SU-DHL-6 (cell line): ENCODE measurements at regions not wholly inside any gene's neighbourhood (a gene's known extent, or its start where the extent isn't known, plus 50 kb on each side); places are given as distances from the start of the nearest gene placed in this dataset.
A peak's percentile ranks its signal among the peaks of the same experiment; 100 is the strongest.

Experiments used
- H2AFZ ChIP-seq: fragments of 200-600 bp; sonication (generic); 2 replicates; pipeline ENCODE4 v1.6.1; 2014; ENCODE audit warnings: low read depth, mild to moderate bottlenecking, moderate library complexity, mixed read lengths, antibody characterized with exemption, low read length; ENCODE audit not compliant: severe bottlenecking
- H3F3A ChIP-seq: fragments of 200-600 bp; shearing (Covaris generic); 2 replicates; pipeline ENCODE4 v1.6.0; 2016; ENCODE audit warnings: antibody characterized with exemption, mild to moderate bottlenecking; ENCODE audit not compliant: insufficient read depth
- H3K27ac ChIP-seq: fragments of 200-600 bp; sonication (generic); 2 replicates; pipeline ENCODE4 v1.5.1; 2016; ENCODE audit warnings: low read depth, mild to moderate bottlenecking, low read length, moderate library complexity, mixed read lengths
- H3K27me3 ChIP-seq: fragments of 200-600 bp; sonication (generic), shearing (Covaris generic); 2 replicates; pipeline ENCODE4 v1.6.0; 2014; ENCODE audit warnings: mild to moderate bottlenecking, low read length
- H3K36me3 ChIP-seq: fragments of 200-600 bp; sonication (generic); 2 replicates; pipeline ENCODE4 v1.6.1; 2014; ENCODE audit warnings: mild to moderate bottlenecking, low read length, mixed read lengths
- H3K4me2 ChIP-seq: fragments of 300-600, 200-600 bp; shearing (Covaris generic), sonication (generic); 2 replicates; pipeline ENCODE4 v1.6.0; 2014; ENCODE audit warnings: low read length, low read depth, mild to moderate bottlenecking; ENCODE audit not compliant: poor library complexity, severe bottlenecking
- H3K4me3 ChIP-seq: fragments of 200-600 bp; sonication (generic); 2 replicates; pipeline ENCODE4 v1.5.1; 2014; ENCODE audit warnings: antibody characterized with exemption, low read length, mild to moderate bottlenecking, mixed read lengths; ENCODE audit not compliant: insufficient read depth, poor library complexity, severe bottlenecking
- H3K79me2 ChIP-seq: fragments of 200-600 bp; sonication (generic); 2 replicates; pipeline ENCODE4 v1.6.1; 2014; ENCODE audit warnings: mild to moderate bottlenecking, low read length, moderate library complexity; ENCODE audit not compliant: insufficient read depth
- H3K9ac ChIP-seq: fragments of 200-600 bp; sonication (generic); 2 replicates; pipeline ENCODE4 v1.7.0; 2014; ENCODE audit warnings: mild to moderate bottlenecking, low read length
- H3K9me2 ChIP-seq: fragments of 200-600 bp; sonication (generic); replicated peaks from 2 replicates; pipeline ENCODE4 v1.6.1; 2014; ENCODE audit warnings: low read length; ENCODE audit not compliant: insufficient read depth
- H3K9me3 ChIP-seq: fragments of 200-600 bp; sonication (generic); 2 replicates; pipeline ENCODE4 v1.6.1; 2014; ENCODE audit warnings: low read length, mixed read lengths; ENCODE audit not compliant: insufficient read depth
- H4K20me1 ChIP-seq: fragments of 200-600 bp; sonication (generic); 2 replicates; pipeline ENCODE4 v1.6.1; 2014; ENCODE audit warnings: low read depth, mild to moderate bottlenecking, antibody characterized with exemption, low read length, moderate library complexity, mixed read lengths
- EZH2phosphoT487 ChIP-seq: fragments of 200-600 bp; sonication (generic), shearing (Covaris generic); conservative IDR thresholded peaks from 2 replicates; pipeline ENCODE4 v1.6.1; 2018; ENCODE audit warnings: mild to moderate bottlenecking, antibody characterized with exemption, low read length, moderate library complexity, mixed read lengths
- TF ChIP-seq, protein P1 (sequence below): fragments of 200-600 bp; sonication (generic); IDR thresholded peaks from one replicate; pipeline ENCODE4 v1.5.1; 2017; ENCODE audit warnings: antibody characterized with exemption, mild to moderate bottlenecking, low read length, moderate library complexity; ENCODE audit not compliant: insufficient read depth, poor library complexity, severe bottlenecking

DNA sequence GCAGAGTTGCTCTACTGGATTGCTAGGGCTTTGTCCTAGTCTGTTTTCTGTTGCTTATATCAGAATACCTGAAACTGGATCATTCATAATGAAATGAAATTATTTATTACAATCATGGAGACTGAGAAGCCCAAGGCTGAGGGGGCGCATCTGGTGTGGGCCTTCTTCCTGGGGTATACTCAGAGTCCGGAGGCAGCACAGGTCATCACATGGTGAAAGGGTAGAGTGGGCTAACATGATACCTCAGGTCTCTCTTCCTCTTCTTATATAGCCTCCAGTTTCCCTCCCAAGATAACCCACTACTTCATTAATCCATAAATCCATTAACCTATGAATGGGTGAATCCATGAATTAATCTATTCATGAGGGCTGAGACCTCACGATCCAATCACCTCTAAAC, 667.6 kb upstream of the NCAM2 start:
- peak overlapping the region; percentile 53 for H2AFZ ChIP-seq

DNA sequence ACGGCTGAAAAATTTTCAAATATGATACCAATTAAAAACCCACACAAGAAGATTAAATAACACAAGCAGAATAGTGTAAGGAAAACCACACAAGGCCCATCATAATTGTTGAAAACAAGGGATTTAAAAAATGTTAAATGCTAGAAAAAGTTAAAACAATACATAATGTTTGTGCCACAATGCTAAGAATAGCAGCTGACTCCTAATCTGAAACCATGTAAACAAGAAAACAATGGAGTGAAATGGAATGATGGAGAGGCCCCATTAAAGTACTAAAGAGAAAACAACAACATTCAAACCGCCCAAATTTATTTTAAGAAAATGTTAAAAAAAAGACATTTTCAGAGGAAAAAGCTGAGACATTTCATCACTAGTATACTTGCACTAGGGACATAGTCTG, 663.6 kb upstream of the NCAM2 start:
- no peaks in the 10 kb centered on the region for H3K9me2 ChIP-seq
- no peak for TF ChIP-seq EZH2phosphoT487
- TF ChIP-seq, protein P1, sequence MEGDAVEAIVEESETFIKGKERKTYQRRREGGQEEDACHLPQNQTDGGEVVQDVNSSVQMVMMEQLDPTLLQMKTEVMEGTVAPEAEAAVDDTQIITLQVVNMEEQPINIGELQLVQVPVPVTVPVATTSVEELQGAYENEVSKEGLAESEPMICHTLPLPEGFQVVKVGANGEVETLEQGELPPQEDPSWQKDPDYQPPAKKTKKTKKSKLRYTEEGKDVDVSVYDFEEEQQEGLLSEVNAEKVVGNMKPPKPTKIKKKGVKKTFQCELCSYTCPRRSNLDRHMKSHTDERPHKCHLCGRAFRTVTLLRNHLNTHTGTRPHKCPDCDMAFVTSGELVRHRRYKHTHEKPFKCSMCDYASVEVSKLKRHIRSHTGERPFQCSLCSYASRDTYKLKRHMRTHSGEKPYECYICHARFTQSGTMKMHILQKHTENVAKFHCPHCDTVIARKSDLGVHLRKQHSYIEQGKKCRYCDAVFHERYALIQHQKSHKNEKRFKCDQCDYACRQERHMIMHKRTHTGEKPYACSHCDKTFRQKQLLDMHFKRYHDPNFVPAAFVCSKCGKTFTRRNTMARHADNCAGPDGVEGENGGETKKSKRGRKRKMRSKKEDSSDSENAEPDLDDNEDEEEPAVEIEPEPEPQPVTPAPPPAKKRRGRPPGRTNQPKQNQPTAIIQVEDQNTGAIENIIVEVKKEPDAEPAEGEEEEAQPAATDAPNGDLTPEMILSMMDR, result no peak
- no peak overlapping the region for H3K4me3 ChIP-seq
- peaks cover 10% of the 10 kb centered on the region; the same call in 1 of the 2 replicates for H3K9me3 ChIP-seq
- no peaks in the 10 kb centered on the region for H3K79me2 ChIP-seq
- no peaks in the 10 kb centered on the region for H3K36me3 ChIP-seq
- H3K9ac ChIP-seq, result no peak overlapping the region
- no peak overlapping the region for H3K4me2 ChIP-seq
- H2AFZ ChIP-seq, result peak overlapping the region; percentile 36
- no peak overlapping the region for H3K27ac ChIP-seq
- H3K27me3 ChIP-seq, result no peaks in the 10 kb centered on the region
- no peaks in the 10 kb centered on the region for H3F3A ChIP-seq
- no peaks in the 10 kb centered on the region for H4K20me1 ChIP-seq

More for the DNA sequence above, 667.6 kb upstream of the NCAM2 start:
- Histone ChIP-seq H4K20me1 (no peaks in the 10 kb centered on the region), H3K4me3 (no peak overlapping the region), H3F3A (no peaks in the 10 kb centered on the region), H3K27ac (no peak overlapping the region), H3K9ac (no peak overlapping the region), H3K27me3 (no peaks in the 10 kb centered on the region), H3K36me3 (no peaks in the 10 kb centered on the region), H3K9me2 (no peaks in the 10 kb centered on the region), H3K79me2 (no peaks in the 10 kb centered on the region), H3K9me3 (peaks cover 10% of the 10 kb centered on the region; the same call in 1 of the 2 replicates), H3K4me2 (no peak overlapping the region)
- TF ChIP-seq, protein P1, result no peak
- no peak for TF ChIP-seq EZH2phosphoT487

- no peak overlapping the region for H3K4me3 ChIP-seq
- H3K36me3 ChIP-seq, result no peaks in the 10 kb centered on the region
- H4K20me1 ChIP-seq, result no peaks in the 10 kb centered on the region
- H3K27ac ChIP-seq, result no peak overlapping the region
- no peaks in the 10 kb centered on the region for H3F3A ChIP-seq
- H3K4me2 ChIP-seq, result no peak overlapping the region
- TF ChIP-seq, protein P1, result no peak
- TF ChIP-seq EZH2phosphoT487, result no peak
- H3K9me3 ChIP-seq, result no peaks in the 10 kb centered on the region; the same call in 1 of the 2 replicates
- no peaks in the 10 kb centered on the region for H3K27me3 ChIP-seq
- no peaks in the 10 kb centered on the region for H3K9me2 ChIP-seq
- H3K79me2 ChIP-seq, result no peaks in the 10 kb centered on the region
- peak overlapping the region; percentile 60 for H2AFZ ChIP-seq
- H3K9ac ChIP-seq, result no peak overlapping the region
Observed at GRCh38 chr21:20341431-20341830, 656.8 kb upstream of the NCAM2 start.
